Parathyroid adenoma (tissue), 2 donors: ENCODE measurements at regions not wholly inside any gene's neighbourhood (a gene's known extent, or its start where the extent isn't known, plus 50 kb on each side); places are given as distances from the start of the nearest gene placed in this dataset.

ENCODE experiments used
- H2AFZ ChIP-seq: fragments of 300-600 bp; sonication (generic); one replicate; pipeline ENCODE4 v1.7.0; 2017; ENCODE audit warnings: antibody characterized with exemption, mild to moderate bottlenecking
- H3K27ac ChIP-seq: fragments of 300-600 bp; sonication (generic); one replicate; pipeline ENCODE4 v1.7.0; 2017
- H3K27me3 ChIP-seq: fragments of 300-600 bp; sonication (generic); one replicate; pipeline ENCODE4 v1.7.0; 2017; ENCODE audit warnings: low read length; ENCODE audit not compliant: control insufficient read depth, insufficient read depth
- H3K36me3 ChIP-seq: fragments of 300-600 bp; sonication (generic); one replicate; pipeline ENCODE4 v1.7.0; 2017; ENCODE audit warnings: low read length; ENCODE audit not compliant: control insufficient read depth, insufficient read depth
- H3K4me1 ChIP-seq: fragments of 300-600 bp; sonication (generic); one replicate; pipeline ENCODE4 v1.7.0; 2017; ENCODE audit warnings: control low read depth
- H3K4me2 ChIP-seq: fragments of 300-600 bp; sonication (generic); one replicate; pipeline ENCODE4 v1.7.0; 2017; ENCODE audit warnings: low read length
- H3K4me3 ChIP-seq: fragments of 300-600 bp; sonication (generic); one replicate; pipeline ENCODE4 v1.7.0; 2017; ENCODE audit warnings: low read depth, low read length
- H3K79me2 ChIP-seq: fragments of 300-600 bp; sonication (generic); one replicate; pipeline ENCODE4 v1.7.0; 2017; ENCODE audit warnings: control low read depth
- H3K9ac ChIP-seq: fragments of 300-600 bp; sonication (generic); one replicate; pipeline ENCODE4 v1.7.0; 2017; ENCODE audit warnings: mild to moderate bottlenecking
- H3K9me3 ChIP-seq: fragments of 300-600 bp; sonication (generic); one replicate; pipeline ENCODE4 v1.7.0; 2017; ENCODE audit warnings: low read length; ENCODE audit not compliant: control insufficient read depth
- TF ChIP-seq, protein P1 (sequence below): fragments of 300-600 bp; sonication (generic); IDR thresholded peaks from one replicate; pipeline ENCODE4 v1.7.0; 2017; ENCODE audit warnings: antibody characterized with exemption, mild to moderate bottlenecking
- donor health status: primary hyperparathyroidism.

- peaks cover 14% of the 10 kb centered on the region for H3K4me1 ChIP-seq
- no peak overlapping the region for H3K4me2 ChIP-seq
- TF ChIP-seq, protein P1, sequence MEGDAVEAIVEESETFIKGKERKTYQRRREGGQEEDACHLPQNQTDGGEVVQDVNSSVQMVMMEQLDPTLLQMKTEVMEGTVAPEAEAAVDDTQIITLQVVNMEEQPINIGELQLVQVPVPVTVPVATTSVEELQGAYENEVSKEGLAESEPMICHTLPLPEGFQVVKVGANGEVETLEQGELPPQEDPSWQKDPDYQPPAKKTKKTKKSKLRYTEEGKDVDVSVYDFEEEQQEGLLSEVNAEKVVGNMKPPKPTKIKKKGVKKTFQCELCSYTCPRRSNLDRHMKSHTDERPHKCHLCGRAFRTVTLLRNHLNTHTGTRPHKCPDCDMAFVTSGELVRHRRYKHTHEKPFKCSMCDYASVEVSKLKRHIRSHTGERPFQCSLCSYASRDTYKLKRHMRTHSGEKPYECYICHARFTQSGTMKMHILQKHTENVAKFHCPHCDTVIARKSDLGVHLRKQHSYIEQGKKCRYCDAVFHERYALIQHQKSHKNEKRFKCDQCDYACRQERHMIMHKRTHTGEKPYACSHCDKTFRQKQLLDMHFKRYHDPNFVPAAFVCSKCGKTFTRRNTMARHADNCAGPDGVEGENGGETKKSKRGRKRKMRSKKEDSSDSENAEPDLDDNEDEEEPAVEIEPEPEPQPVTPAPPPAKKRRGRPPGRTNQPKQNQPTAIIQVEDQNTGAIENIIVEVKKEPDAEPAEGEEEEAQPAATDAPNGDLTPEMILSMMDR: no peak
These were observed 54.7 kb upstream of the MGAT5 start for GRCh38 chr2:134199123-134199522.

DNA sequence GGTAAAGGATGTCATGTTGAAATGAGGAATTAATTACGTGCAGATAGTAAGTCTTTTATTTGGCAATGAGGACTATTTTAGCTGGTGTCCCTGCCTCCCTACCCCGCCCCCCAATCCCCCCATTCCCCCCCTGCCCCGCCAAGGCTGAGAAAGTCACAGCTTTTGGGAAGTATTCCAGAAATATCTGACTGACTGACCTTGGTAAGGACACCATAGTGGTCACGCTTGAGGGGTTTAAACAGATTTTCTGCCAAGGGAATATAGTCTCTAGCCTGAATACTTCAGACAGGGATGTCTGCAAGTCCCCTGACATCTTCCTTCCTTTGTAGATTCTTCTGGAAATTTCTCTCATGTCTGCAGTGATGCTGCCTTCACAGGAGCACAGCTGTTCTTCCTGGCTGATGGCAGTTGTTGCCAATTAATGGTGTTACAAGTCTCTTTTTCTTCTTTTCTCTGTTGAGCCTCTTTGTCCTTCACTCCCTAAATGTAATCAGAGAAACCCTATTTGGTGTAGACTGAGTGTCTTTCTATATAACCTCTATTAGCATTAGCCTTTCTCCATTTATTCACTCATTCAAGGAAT, 53.7 kb upstream of the MGAT5 start:
- Histone ChIP-seq H3K79me2 (peaks cover 8% of the 10 kb centered on the region), H3K27me3 (no peaks in the 10 kb centered on the region), H3K36me3 (no peaks in the 10 kb centered on the region), H3K27ac (no peak overlapping the region), H3K4me2 (no peak overlapping the region), H2AFZ (no peak overlapping the region), H3K9ac (no peak overlapping the region), H3K4me3 (no peak overlapping the region), H3K9me3 (no peaks in the 10 kb centered on the region), H3K4me1 (peaks cover 14% of the 10 kb centered on the region)
- TF ChIP-seq, protein P1: no peak

More at GRCh38 chr2:134199123-134199522, 54.7 kb upstream of the MGAT5 start:
- no peak overlapping the region for H2AFZ ChIP-seq
- H3K9ac ChIP-seq: no peak overlapping the region
- H3K4me3 ChIP-seq: no peak overlapping the region
- H3K9me3 ChIP-seq: no peaks in the 10 kb centered on the region
- peaks cover 11% of the 10 kb centered on the region for H3K79me2 ChIP-seq
- H3K27me3 ChIP-seq: no peaks in the 10 kb centered on the region
- H3K36me3 ChIP-seq: no peaks in the 10 kb centered on the region
- H3K27ac ChIP-seq: no peak overlapping the region

DNA sequence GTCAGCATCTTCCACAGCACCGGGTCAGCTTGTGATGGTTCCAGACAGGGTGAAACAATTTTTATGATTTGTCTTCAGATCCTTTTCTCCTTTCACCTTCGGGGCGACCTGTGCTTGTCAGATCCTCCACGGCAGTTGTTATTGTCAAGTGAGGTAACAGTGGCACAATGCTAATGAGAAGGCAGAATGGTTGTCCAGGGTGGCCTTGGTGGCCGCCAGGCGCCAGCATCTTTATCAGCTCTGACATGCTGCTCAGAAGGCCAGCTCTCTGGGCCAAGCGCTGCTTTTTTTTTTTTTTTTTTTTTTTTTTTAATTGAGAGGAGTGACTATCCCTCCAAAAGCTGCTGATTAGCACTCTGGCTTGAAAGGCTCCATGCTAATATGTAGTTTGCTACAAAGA, 52.3 kb upstream of the MGAT5 start:
- Histone ChIP-seq H3K4me2 (no peak overlapping the region), H3K9me3 (no peaks in the 10 kb centered on the region), H3K79me2 (peaks cover 8% of the 10 kb centered on the region), H3K4me3 (no peak overlapping the region), H3K27me3 (no peaks in the 10 kb centered on the region), H3K27ac (no peak overlapping the region), H2AFZ (peak overlapping the region; percentile 2), H3K4me1 (peaks cover 23% of the 10 kb centered on the region), H3K36me3 (no peaks in the 10 kb centered on the region), H3K9ac (no peak overlapping the region)
- TF ChIP-seq, protein P1: no peak

DNA sequence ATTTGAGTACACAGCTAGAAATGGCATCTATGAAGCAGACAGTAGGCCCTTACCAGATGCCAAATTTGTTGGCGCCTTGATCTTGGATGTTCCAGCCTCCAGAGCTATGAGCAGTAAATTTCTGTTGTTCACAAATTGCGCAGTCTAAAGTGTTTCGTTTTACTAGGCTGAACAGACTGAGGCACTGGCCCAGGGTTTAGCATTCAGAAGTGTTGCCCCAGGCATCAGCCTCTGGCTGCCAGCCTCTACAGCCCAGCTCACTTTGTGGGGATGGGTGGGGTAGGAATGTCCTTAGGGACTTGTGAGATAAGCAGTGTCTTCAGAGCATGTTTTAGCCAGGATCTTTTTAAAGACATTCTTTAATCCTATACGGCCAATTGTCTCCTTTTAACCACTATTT, 51.5 kb upstream of the MGAT5 start:
- H3K79me2 ChIP-seq: peaks cover 8% of the 10 kb centered on the region
- H2AFZ ChIP-seq: no peak overlapping the region
- peaks cover 26% of the 10 kb centered on the region for H3K4me1 ChIP-seq
- no peaks in the 10 kb centered on the region for H3K27me3 ChIP-seq
- H3K9me3 ChIP-seq: no peaks in the 10 kb centered on the region
- H3K9ac ChIP-seq: no peak overlapping the region
- TF ChIP-seq, protein P1: no peak
- H3K27ac ChIP-seq: no peak overlapping the region
- no peak overlapping the region for H3K4me3 ChIP-seq
- H3K36me3 ChIP-seq: no peaks in the 10 kb centered on the region
- no peak overlapping the region for H3K4me2 ChIP-seq

GRCh38 chr2:134203175-134203574, 50.7 kb upstream of the MGAT5 start:
- Histone ChIP-seq H3K4me3 (no peak overlapping the region), H3K4me2 (no peak overlapping the region), H3K27ac (no peak overlapping the region), H3K9me3 (no peaks in the 10 kb centered on the region), H3K27me3 (no peaks in the 10 kb centered on the region), H3K79me2 (peaks cover 8% of the 10 kb centered on the region), H3K4me1 (peaks cover 29% of the 10 kb centered on the region), H3K9ac (no peak overlapping the region), H2AFZ (no peak overlapping the region), H3K36me3 (no peaks in the 10 kb centered on the region)
- TF ChIP-seq, protein P1: no peak
